Fibroblast of pulmonary artery (primary cell): ENCODE measurements at regions not wholly inside any gene's neighbourhood (a gene's known extent, or its start where the extent isn't known, plus 50 kb on each side); places are given as distances from the start of the nearest gene placed in this dataset.

Experiments used
- DNase-seq: peaks from one replicate; pipeline ENCODE4 v3.0.0-alpha.2; 2010; ENCODE audit warnings: low read depth
- H3K4me3 ChIP-seq: replicated peaks from 2 replicates; pipeline ENCODE4 v1.5.1; 2011; ENCODE audit warnings: low read depth, mild to moderate bottlenecking, control low read depth, low read length, moderate library complexity
- CTCF ChIP-seq: IDR thresholded peaks from 2 replicates; pipeline ENCODE4 v1.5.1; 2011; ENCODE audit warnings: mild to moderate bottlenecking, control low read depth, low read length, inconsistent platforms; ENCODE audit errors: missing control alignments

DNA sequence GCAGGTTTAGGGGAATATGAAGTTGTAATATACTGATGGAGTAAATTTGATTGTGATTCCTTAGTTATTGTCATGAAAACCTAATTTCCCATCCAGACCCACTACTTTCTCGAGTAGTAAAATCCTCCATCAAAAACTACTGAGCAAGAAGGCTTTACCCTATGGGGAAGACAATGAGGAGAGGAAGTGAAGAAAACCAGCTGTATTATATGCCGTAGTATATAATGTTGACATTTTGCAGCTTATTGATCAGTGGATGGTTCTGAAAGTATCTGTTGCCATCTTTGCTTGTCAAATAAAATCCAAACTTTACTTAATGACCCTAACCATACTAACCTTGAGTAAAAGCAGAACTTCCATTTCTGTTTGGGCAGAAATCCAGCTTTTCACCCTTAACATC, 292.8 kb upstream of the RAG2 start:
- DNase-seq = no peak
- TF ChIP-seq CTCF = no peak
- no peak overlapping the region for H3K4me3 ChIP-seq

DNA sequence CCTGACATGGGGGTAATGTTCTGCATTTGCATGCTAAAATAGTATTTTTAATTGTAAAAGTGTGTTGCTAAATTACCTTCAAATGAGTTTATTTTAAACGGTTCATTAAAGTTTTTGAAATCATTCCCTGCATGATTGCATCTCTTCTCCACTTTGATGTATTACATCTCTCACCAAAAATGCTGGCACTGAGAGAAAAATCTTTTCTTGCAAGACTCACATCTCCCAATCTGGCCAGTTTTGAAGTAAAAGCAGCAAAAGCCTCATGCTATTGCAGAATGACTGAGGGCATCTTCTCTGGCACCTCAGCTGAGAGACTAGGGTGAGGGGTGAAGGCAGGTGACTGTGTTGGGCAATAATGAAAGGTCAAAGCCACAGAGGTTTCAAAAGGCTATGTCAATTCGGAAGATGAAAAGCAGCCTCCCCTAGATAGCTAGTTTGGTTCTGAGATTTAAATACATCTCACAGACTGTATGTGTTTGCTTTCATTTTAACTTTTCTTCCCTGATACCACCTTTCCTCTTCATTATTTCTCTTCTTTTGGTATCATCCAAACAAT, 292.2 kb upstream of the RAG2 start:
- no peak for TF ChIP-seq CTCF
- no peak for DNase-seq
- no peak overlapping the region for H3K4me3 ChIP-seq

DNA sequence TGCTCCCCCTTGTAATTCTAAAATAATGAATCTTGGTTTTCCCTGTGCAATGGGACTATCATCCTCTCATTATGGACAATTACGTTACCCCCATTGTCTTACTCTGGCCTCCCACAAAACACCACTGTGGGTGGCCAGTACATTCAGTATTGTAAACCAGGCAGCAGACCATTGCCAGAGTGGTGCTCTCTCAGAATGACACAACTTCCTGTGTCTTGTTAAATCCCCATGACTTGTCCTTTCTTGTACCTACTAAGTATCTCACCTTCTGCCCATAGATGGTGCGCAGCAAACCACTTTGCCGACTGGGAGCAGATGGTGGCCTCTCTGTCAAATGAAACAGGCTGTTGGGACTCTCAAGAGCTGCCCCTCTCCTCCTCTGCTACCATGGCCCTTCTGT, 287.1 kb upstream of the RAG2 start:
- DNase-seq = no peak
- no peak overlapping the region for H3K4me3 ChIP-seq
- no peak for TF ChIP-seq CTCF

DNA sequence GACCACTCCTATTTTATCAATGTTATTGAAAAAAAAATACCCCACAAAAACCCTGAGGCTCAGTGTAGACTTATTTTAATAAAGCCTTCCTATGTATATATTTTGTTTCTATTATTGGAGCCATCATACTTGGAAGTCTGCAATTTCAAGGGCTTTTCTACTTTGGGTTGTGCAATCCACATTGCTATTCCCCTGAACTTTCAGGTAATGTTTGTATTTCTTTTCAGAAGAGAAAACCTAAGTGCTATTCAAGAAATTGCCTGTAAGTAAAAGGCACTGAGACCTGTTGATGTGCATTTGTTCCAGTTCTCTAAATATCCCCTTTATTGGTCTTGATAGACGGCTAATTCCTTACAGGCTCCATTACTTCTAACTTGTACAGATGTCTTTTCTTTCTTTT, 280.7 kb upstream of the RAG2 start:
- H3K4me3 ChIP-seq = no peak overlapping the region
- no peak for DNase-seq
- TF ChIP-seq CTCF = no peak

- DNase-seq = no peak
- no peak for TF ChIP-seq CTCF
- no peak overlapping the region for H3K4me3 ChIP-seq
Measured at GRCh38 chr11:36877149-36877548, 279.1 kb upstream of the RAG2 start.

- DNase-seq = no peak
- TF ChIP-seq CTCF = no peak
- no peak overlapping the region for H3K4me3 ChIP-seq
Measured at GRCh38 chr11:36876266-36876665, 278.2 kb upstream of the RAG2 start.

GRCh38 chr11:36874291-36874690, 276.3 kb upstream of the RAG2 start:
- TF ChIP-seq CTCF = no peak
- H3K4me3 ChIP-seq = no peak overlapping the region
- DNase-seq = no peak
